ENCODE measurements at regions not wholly inside any gene's neighbourhood (a gene's known extent, or its start where the extent isn't known, plus 50 kb on each side); places are given as distances from the start of the nearest gene placed in this dataset.
"Not testable (repeated sequence)": the region's sequence is repeated elsewhere in the genome, so short reads cannot be mapped to it uniquely, and the experiment has no call there.

GRCh38 chr13:90824032-90824431 is 523.5 kb upstream of the MIR17HG start:
- intact Hi-C loops (cut with micrococcal nuclease): no loop called here
- Mint-ChIP-seq H3K27ac (no peak overlapping the region), H3K27me3 (ENCODE audit: low read depth) (no peaks in the 10 kb centered on the region), H3K36me3 (ENCODE audit: low read depth) (no peaks in the 10 kb centered on the region), H3K4me3 (no peak overlapping the region), H3K4me1 (ENCODE audit: low read depth) (no peaks in the 10 kb centered on the region), H3K9me3 (no peaks in the 10 kb centered on the region)
- CTCF ChIA-PET: no interaction called here
- no peak for DNase-seq

DNA sequence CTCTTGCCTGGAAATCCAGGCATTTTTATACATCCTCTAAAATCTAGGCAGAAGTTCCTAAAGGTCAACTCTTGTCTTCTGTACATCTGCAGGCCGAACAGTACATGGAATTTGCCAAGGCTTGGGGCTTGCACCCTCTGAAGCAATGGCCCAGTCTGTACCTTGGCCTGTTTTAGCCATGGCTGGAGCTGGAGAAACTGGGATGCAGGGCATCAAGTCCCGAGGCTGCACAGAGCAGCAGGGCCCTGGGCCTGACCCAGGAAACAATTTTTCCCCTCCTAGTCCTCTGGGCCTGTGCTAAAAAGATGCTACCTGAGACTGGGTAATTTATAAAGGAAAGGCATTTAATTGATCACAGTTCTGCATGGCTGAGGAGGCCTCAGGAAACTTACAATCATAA is 520.8 kb upstream of the MIR17HG start:
- Mint-ChIP-seq H3K27me3 (ENCODE audit: low read depth) (no peaks in the 10 kb centered on the region), H3K27ac (no peak overlapping the region), H3K36me3 (ENCODE audit: low read depth) (no peaks in the 10 kb centered on the region), H3K4me3 (no peak overlapping the region), H3K4me1 (ENCODE audit: low read depth) (no peaks in the 10 kb centered on the region), H3K9me3 (no peaks in the 10 kb centered on the region)
- DNase-seq: no peak
- intact Hi-C loops (cut with micrococcal nuclease): no loop called here
- CTCF ChIA-PET: no interaction called here

GRCh38 chr13:90830782-90831181 is 516.7 kb upstream of the MIR17HG start:
- Mint-ChIP-seq H3K4me1 (ENCODE audit: low read depth) (no peaks in the 10 kb centered on the region), H3K9me3 (no peaks in the 10 kb centered on the region), H3K4me3 (no peak overlapping the region), H3K36me3 (ENCODE audit: low read depth) (no peaks in the 10 kb centered on the region), H3K27me3 (ENCODE audit: low read depth) (no peaks in the 10 kb centered on the region), H3K27ac (no peak overlapping the region)
- DNase-seq: no peak
- intact Hi-C loops (cut with micrococcal nuclease): no loop called here
- CTCF ChIA-PET: no interaction called here

- Mint-ChIP-seq H3K27ac (no peak overlapping the region), H3K4me1 (ENCODE audit: low read depth) (no peaks in the 10 kb centered on the region), H3K27me3 (ENCODE audit: low read depth) (no peaks in the 10 kb centered on the region), H3K4me3 (no peak overlapping the region), H3K9me3 (no peaks in the 10 kb centered on the region), H3K36me3 (ENCODE audit: low read depth) (no peaks in the 10 kb centered on the region)
- CTCF ChIA-PET: no interaction called here
- no peak for DNase-seq
- intact Hi-C loops (cut with micrococcal nuclease): no loop called here
Observed at GRCh38 chr13:90833951-90834350, 513.5 kb upstream of the MIR17HG start.

DNA sequence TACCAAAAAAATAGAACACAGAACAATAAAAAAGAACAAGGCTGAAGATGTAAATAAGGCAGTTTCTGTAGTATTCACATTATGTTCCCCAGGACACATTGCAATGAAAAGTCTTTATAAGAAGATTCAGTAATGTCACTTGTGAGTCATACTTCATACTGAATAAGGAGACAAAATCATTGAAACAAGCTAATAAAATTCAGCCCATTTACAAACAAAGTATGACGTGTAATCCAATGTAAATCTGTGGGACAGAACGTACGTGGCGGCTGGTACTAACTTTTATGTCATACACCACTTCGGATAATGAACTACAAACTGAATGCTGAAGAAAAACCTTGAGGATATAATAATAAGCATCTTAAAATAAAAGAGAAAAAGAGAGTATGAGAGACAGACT is 512.8 kb upstream of the MIR17HG start:
- Mint-ChIP-seq H3K4me3 (no peak overlapping the region), H3K27me3 (ENCODE audit: low read depth) (no peaks in the 10 kb centered on the region), H3K9me3 (no peaks in the 10 kb centered on the region), H3K36me3 (ENCODE audit: low read depth) (no peaks in the 10 kb centered on the region), H3K27ac (no peak overlapping the region), H3K4me1 (ENCODE audit: low read depth) (no peaks in the 10 kb centered on the region)
- CTCF ChIA-PET: no interaction called here
- intact Hi-C loops (cut with micrococcal nuclease): no loop called here
- DNase-seq: no peak

DNA sequence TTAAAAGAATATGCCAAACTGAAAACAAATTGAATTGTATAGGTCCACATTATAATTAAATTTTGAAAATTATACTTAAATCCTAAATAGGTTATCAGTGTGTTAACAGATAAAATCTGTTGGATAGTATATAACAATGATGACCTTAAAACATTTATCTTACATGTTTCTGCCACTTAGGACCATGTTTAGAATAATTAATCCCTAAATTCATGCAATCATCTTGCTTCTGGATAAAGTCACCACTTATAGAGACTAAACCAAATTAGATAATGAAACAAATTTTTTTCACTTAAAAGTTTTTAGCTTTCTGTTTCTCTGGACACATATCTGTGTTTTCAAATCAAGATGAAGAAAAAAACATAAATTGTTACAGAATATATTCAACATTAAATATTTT is 511.7 kb upstream of the MIR17HG start:
- Mint-ChIP-seq H3K27me3 (ENCODE audit: low read depth) (no peaks in the 10 kb centered on the region), H3K4me3 (no peak overlapping the region), H3K36me3 (ENCODE audit: low read depth) (no peaks in the 10 kb centered on the region), H3K27ac (no peak overlapping the region), H3K9me3 (no peaks in the 10 kb centered on the region), H3K4me1 (ENCODE audit: low read depth) (no peaks in the 10 kb centered on the region)
- CTCF ChIA-PET: interaction anchor here (0.5 kb wide), 1 partner anchor 1218 kb away, joined by 3 read pairs; no protein-coding TSS in a partner anchor
- intact Hi-C loops (cut with micrococcal nuclease): no loop called here
- no peak for DNase-seq

- intact Hi-C loops (cut with micrococcal nuclease): no loop called here
- no peak for DNase-seq
- H3K36me3 Mint-ChIP-seq (ENCODE audit: low read depth): no peaks in the 10 kb centered on the region
- H3K27ac Mint-ChIP-seq: no peak overlapping the region
- no peaks in the 10 kb centered on the region for H3K9me3 Mint-ChIP-seq
- CTCF ChIA-PET: interaction anchor here (0.6 to 0.7 kb wide), 2 partner anchors 150 to 328 kb away, joined by 4 read pairs; no protein-coding TSS in a partner anchor
- H3K4me3 Mint-ChIP-seq: no peak overlapping the region
- H3K4me1 Mint-ChIP-seq (ENCODE audit: low read depth): no peaks in the 10 kb centered on the region
- H3K27me3 Mint-ChIP-seq (ENCODE audit: low read depth): no peaks in the 10 kb centered on the region
Observed at GRCh38 chr13:90838317-90838960, 509.0 kb upstream of the MIR17HG start.

GRCh38 chr13:90839061-90839460 is 508.4 kb upstream of the MIR17HG start:
- no peaks in the 10 kb centered on the region for H3K27me3 Mint-ChIP-seq (ENCODE audit: low read depth)
- intact Hi-C loops (cut with micrococcal nuclease): no loop called here
- H3K36me3 Mint-ChIP-seq (ENCODE audit: low read depth): no peaks in the 10 kb centered on the region
- CTCF ChIA-PET: interaction anchor here (0.6 to 0.7 kb wide), 3 partner anchors 150 to 659 kb away, joined by 3 to 4 read pairs (median 4); no protein-coding TSS in a partner anchor
- no peak overlapping the region for H3K27ac Mint-ChIP-seq
- no peaks in the 10 kb centered on the region for H3K4me1 Mint-ChIP-seq (ENCODE audit: low read depth)
- H3K9me3 Mint-ChIP-seq: no peaks in the 10 kb centered on the region
- no peak overlapping the region for H3K4me3 Mint-ChIP-seq
- DNase-seq: no peak

GRCh38 chr13:90846936-90847335 is 500.6 kb upstream of the MIR17HG start:
- no peak for DNase-seq
- peaks cover 2% of the 10 kb centered on the region for H3K9me3 Mint-ChIP-seq

GRCh38 chr13:90853666-90854065 is 493.8 kb upstream of the MIR17HG start:
- H3K36me3 Mint-ChIP-seq (ENCODE audit: low read depth); DNase-seq; H3K4me1 Mint-ChIP-seq (ENCODE audit: low read depth); CTCF ChIA-PET; intact Hi-C loops (cut with micrococcal nuclease); H3K9me3 Mint-ChIP-seq; H3K27ac Mint-ChIP-seq; H3K4me3 Mint-ChIP-seq; H3K27me3 Mint-ChIP-seq (ENCODE audit: low read depth): not testable (repeated sequence)

More at GRCh38 chr13:90846936-90847335, 500.6 kb upstream of the MIR17HG start:
- CTCF ChIA-PET: no interaction called here
- intact Hi-C loops (cut with micrococcal nuclease): no loop called here
- Mint-ChIP-seq H3K4me1 (ENCODE audit: low read depth) (no peaks in the 10 kb centered on the region), H3K27me3 (ENCODE audit: low read depth) (no peaks in the 10 kb centered on the region), H3K27ac (no peak overlapping the region), H3K4me3 (no peak overlapping the region), H3K36me3 (ENCODE audit: low read depth) (no peaks in the 10 kb centered on the region)

- H3K4me3 Mint-ChIP-seq: no peak overlapping the region
- H3K4me1 Mint-ChIP-seq (ENCODE audit: low read depth): no peaks in the 10 kb centered on the region
- no peaks in the 10 kb centered on the region for H3K27me3 Mint-ChIP-seq (ENCODE audit: low read depth)
- H3K9me3 Mint-ChIP-seq: peaks cover 1% of the 10 kb centered on the region
- CTCF ChIA-PET: no interaction called here
- no peak overlapping the region for H3K27ac Mint-ChIP-seq
- H3K36me3 Mint-ChIP-seq (ENCODE audit: low read depth): no peaks in the 10 kb centered on the region
- no peak for DNase-seq
- intact Hi-C loops (cut with micrococcal nuclease): no loop called here
Observed at GRCh38 chr13:90857921-90858320, 489.6 kb upstream of the MIR17HG start.

GRCh38 chr13:90866006-90866405 is 481.5 kb upstream of the MIR17HG start:
- intact Hi-C loops (cut with micrococcal nuclease): no loop called here
- Mint-ChIP-seq H3K4me1 (ENCODE audit: low read depth) (no peaks in the 10 kb centered on the region), H3K27me3 (ENCODE audit: low read depth) (no peaks in the 10 kb centered on the region), H3K27ac (no peak overlapping the region), H3K4me3 (no peak overlapping the region), H3K36me3 (ENCODE audit: low read depth) (no peaks in the 10 kb centered on the region), H3K9me3 (peaks cover 1% of the 10 kb centered on the region)
- CTCF ChIA-PET: interaction anchor here (1.0 kb wide), 1 partner anchor 17 kb away, joined by 4 read pairs; no protein-coding TSS in a partner anchor
- DNase-seq: no peak

GRCh38 chr13:90867336-90867683 is 480.2 kb upstream of the MIR17HG start:
- Mint-ChIP-seq H3K27ac (no peak overlapping the region), H3K36me3 (ENCODE audit: low read depth) (no peaks in the 10 kb centered on the region), H3K27me3 (ENCODE audit: low read depth) (no peaks in the 10 kb centered on the region), H3K9me3 (no peaks in the 10 kb centered on the region), H3K4me1 (ENCODE audit: low read depth) (no peaks in the 10 kb centered on the region), H3K4me3 (no peak overlapping the region)
- peak; percentile 53 for DNase-seq
- intact Hi-C loops (cut with micrococcal nuclease): no loop called here
- CTCF ChIA-PET: interaction anchor here (0.7 kb wide), 1 partner anchor 9 kb away, joined by 4 read pairs; no protein-coding TSS in a partner anchor

Measured in activated naive CD4-positive, alpha-beta T cell treated with anti-CD3 and anti-CD28 coated beads for 36 hours (primary cell).